Panc1 (cell line): ENCODE measurements at regions not wholly inside any gene's neighbourhood (a gene's known extent, or its start where the extent isn't known, plus 50 kb on each side); places are given as distances from the start of the nearest gene placed in this dataset.

Experiments used
- POLR2AphosphoS5 ChIP-seq: IDR thresholded peaks from 2 replicates; pipeline ENCODE4 v1.6.1; 2012; ENCODE audit warnings: mild to moderate bottlenecking, low read depth, low read length, moderate library complexity
- SIN3A ChIP-seq: IDR thresholded peaks from 2 replicates; pipeline ENCODE4 v1.6.1; 2012; ENCODE audit warnings: low read depth, mild to moderate bottlenecking, low read length, moderate library complexity, borderline replicate concordance; ENCODE audit not compliant: insufficient read depth
- TF ChIP-seq, protein P1 (sequence below): fragments of 450-650 bp; IDR thresholded peaks from 2 replicates; pipeline ENCODE4 v1.5.1; 2017; ENCODE audit warnings: mild to moderate bottlenecking
- TF ChIP-seq, protein P2 (sequence below), 2 experiments: IDR thresholded peaks; 2 replicates each; pipeline ENCODE4 v1.6.1; 2011 to 2012; ENCODE audit warnings: low read depth in 2 of 2, control low read depth in 1 of 2, low read length in 1 of 2, mild to moderate bottlenecking in 1 of 2, moderate library complexity in 1 of 2; ENCODE audit not compliant: insufficient read depth in 1 of 2

DNA sequence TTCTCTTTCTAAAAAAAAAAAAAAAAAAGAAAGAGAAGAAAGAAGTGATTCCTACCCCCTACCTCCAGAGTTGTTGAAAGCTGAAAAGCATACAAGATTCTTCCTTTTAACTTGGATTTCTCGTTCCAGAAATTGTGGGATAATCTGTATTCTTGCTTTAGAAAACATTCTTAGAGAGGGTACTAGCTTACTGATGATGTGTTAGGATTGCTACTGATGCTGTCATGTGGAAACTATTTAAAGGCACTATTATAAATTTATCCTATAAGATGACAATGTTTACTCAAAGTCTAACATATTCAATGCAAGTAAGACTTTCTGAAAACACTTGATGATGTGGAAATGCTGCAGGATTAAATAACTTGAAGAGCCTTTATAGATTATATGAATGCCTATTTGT is 204.0 kb upstream of the PUDP start:
- TF ChIP-seq, protein P1, sequence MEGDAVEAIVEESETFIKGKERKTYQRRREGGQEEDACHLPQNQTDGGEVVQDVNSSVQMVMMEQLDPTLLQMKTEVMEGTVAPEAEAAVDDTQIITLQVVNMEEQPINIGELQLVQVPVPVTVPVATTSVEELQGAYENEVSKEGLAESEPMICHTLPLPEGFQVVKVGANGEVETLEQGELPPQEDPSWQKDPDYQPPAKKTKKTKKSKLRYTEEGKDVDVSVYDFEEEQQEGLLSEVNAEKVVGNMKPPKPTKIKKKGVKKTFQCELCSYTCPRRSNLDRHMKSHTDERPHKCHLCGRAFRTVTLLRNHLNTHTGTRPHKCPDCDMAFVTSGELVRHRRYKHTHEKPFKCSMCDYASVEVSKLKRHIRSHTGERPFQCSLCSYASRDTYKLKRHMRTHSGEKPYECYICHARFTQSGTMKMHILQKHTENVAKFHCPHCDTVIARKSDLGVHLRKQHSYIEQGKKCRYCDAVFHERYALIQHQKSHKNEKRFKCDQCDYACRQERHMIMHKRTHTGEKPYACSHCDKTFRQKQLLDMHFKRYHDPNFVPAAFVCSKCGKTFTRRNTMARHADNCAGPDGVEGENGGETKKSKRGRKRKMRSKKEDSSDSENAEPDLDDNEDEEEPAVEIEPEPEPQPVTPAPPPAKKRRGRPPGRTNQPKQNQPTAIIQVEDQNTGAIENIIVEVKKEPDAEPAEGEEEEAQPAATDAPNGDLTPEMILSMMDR, result no peak
- TF ChIP-seq SIN3A, result no peak
- TF ChIP-seq, protein P2, sequence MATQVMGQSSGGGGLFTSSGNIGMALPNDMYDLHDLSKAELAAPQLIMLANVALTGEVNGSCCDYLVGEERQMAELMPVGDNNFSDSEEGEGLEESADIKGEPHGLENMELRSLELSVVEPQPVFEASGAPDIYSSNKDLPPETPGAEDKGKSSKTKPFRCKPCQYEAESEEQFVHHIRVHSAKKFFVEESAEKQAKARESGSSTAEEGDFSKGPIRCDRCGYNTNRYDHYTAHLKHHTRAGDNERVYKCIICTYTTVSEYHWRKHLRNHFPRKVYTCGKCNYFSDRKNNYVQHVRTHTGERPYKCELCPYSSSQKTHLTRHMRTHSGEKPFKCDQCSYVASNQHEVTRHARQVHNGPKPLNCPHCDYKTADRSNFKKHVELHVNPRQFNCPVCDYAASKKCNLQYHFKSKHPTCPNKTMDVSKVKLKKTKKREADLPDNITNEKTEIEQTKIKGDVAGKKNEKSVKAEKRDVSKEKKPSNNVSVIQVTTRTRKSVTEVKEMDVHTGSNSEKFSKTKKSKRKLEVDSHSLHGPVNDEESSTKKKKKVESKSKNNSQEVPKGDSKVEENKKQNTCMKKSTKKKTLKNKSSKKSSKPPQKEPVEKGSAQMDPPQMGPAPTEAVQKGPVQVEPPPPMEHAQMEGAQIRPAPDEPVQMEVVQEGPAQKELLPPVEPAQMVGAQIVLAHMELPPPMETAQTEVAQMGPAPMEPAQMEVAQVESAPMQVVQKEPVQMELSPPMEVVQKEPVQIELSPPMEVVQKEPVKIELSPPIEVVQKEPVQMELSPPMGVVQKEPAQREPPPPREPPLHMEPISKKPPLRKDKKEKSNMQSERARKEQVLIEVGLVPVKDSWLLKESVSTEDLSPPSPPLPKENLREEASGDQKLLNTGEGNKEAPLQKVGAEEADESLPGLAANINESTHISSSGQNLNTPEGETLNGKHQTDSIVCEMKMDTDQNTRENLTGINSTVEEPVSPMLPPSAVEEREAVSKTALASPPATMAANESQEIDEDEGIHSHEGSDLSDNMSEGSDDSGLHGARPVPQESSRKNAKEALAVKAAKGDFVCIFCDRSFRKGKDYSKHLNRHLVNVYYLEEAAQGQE (IDR thresholded peaks at IDR 0.05; ENCODE audit: insufficient read depth in 1 of 2, low read depth in 2 of 2, low read length in 1 of 2), result no peak
- no peak for TF ChIP-seq POLR2AphosphoS5
